Tibial nerve (tissue), 4 donors: ENCODE measurements at regions not wholly inside any gene's neighbourhood (a gene's known extent, or its start where the extent isn't known, plus 50 kb on each side); places are given as distances from the start of the nearest gene placed in this dataset.

Experiments
- CTCF ChIP-seq, 5 experiments: fragments of 200-600 bp in 3 of 5; fragments of 450-650 bp in 2 of 5; sonication (generic) in 3 of 5; IDR thresholded peaks; one replicate each; pipeline ENCODE4 v1.5.1; 2016 to 2019; ENCODE audit warnings: antibody characterized with exemption in 5 of 5, mild to moderate bottlenecking in 3 of 5, moderate library complexity in 2 of 5
- EP300 ChIP-seq, 2 donors: sonication (generic); formaldehyde crosslinking; IDR thresholded peaks; one replicate each; pipeline ENCODE4 v1.6.1; 2017; ENCODE audit warnings: antibody characterized with exemption in 2 of 2, mild to moderate bottlenecking in 1 of 2

- TF ChIP-seq EP300 (IDR thresholded peaks at IDR 0.05) (no peak), CTCF (IDR thresholded peaks at IDR 0.05) (no peak)
These were observed 192.8 kb upstream of the ADRA1D start for GRCh38 chr20:4441871-4442270.
